ENCODE measurements at regions not wholly inside any gene's neighbourhood (a gene's known extent, or its start where the extent isn't known, plus 50 kb on each side); places are given as distances from the start of the nearest gene placed in this dataset.

DNA sequence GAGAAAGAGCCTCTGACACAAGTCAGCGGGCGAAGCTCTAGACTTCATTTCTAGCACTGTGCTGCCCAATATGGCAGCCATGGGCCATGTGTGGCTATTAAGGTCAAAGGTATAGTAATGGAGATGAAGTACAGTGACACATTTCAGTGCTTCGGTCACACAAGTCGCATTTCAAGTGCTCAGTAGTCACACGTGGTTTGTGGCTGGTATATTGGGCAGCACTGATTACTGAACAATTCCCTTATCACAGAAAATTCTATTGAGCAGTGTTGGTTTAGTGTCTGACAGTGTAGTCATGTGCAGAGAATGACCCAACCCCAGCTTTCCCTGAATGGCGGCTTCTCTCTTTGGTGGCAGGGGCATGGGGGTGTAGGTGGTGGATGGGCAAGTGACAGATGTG lies 84.9 kb upstream of the SDK2 start:
- TF ChIP-seq, protein P1, sequence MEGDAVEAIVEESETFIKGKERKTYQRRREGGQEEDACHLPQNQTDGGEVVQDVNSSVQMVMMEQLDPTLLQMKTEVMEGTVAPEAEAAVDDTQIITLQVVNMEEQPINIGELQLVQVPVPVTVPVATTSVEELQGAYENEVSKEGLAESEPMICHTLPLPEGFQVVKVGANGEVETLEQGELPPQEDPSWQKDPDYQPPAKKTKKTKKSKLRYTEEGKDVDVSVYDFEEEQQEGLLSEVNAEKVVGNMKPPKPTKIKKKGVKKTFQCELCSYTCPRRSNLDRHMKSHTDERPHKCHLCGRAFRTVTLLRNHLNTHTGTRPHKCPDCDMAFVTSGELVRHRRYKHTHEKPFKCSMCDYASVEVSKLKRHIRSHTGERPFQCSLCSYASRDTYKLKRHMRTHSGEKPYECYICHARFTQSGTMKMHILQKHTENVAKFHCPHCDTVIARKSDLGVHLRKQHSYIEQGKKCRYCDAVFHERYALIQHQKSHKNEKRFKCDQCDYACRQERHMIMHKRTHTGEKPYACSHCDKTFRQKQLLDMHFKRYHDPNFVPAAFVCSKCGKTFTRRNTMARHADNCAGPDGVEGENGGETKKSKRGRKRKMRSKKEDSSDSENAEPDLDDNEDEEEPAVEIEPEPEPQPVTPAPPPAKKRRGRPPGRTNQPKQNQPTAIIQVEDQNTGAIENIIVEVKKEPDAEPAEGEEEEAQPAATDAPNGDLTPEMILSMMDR (IDR thresholded peaks at IDR 0.05; ENCODE audit: low read depth, low read length), result no peak

DNA sequence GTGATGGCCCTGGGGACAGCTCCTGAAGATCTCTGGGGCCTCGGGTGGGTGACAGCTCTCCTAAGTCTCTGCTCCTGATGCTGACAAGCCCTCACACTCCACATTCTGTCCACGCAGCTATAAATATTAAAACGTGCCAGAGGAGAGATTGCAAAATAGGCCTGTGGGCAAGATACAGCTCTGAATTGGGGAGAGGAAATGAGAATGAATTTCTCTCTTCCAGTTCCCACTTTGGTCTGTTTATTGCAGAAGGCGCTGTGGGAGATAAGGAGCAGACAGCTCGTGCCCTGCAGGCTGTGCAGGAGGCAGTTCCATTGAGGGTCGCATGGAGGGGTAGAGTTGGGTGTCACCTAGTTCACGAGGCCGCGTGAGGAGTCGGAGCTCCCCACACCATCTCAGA lies 87.5 kb upstream of the SDK2 start:
- no peak for DNase-seq (ENCODE audit: extremely low read depth, low read depth)
- TF ChIP-seq, protein P1 (IDR thresholded peaks at IDR 0.05; ENCODE audit: low read depth, low read length), result no peak

More for the DNA sequence above, 84.9 kb upstream of the SDK2 start:
- no peak for DNase-seq (ENCODE audit: extremely low read depth, low read depth)

DNA sequence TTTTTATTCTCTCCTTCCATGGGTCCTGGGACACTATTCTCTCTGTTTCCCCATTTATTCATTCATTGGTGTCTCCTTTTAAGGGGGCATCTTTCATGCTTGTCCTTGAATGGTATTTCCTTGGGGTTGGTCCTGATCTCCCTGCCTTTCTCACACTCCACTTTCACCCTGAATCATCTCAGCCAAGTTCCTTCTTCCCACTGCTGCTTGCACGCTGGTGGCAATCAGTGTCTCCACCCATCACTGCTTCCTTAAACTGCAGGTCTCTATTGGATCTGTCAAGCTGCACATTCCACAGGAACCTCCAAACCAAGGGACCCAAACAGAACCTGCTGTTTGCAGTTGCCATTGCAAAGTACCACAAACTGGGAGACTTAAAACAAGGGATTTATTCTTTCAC lies 89.3 kb upstream of the SDK2 start:
- TF ChIP-seq, protein P1 (IDR thresholded peaks at IDR 0.05; ENCODE audit: low read depth, low read length), result no peak
- DNase-seq (ENCODE audit: extremely low read depth, low read depth), result no peak

DNA sequence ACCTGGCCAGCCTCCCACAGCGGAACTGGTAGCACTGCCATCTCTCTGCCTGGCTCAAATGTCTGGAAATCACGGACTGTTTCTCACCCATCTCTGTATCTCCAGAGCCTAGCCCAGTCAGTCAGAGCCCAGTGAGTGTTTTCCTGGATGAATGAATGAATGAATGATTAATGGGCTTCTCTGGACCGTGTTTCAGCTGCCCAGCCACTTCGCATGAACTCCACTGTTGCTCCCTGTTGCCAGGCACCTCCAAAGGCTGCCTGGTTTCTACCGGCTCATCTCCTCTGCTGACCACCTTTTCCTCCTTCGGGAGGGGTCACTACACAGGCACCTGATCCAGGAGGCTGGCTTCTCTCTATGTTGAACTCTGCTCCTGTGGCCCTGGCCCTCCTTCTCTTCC lies 91.0 kb upstream of the SDK2 start:
- DNase-seq (ENCODE audit: extremely low read depth, low read depth), result no peak
- TF ChIP-seq, protein P1 (IDR thresholded peaks at IDR 0.05; ENCODE audit: low read depth, low read length), result no peak

DNA sequence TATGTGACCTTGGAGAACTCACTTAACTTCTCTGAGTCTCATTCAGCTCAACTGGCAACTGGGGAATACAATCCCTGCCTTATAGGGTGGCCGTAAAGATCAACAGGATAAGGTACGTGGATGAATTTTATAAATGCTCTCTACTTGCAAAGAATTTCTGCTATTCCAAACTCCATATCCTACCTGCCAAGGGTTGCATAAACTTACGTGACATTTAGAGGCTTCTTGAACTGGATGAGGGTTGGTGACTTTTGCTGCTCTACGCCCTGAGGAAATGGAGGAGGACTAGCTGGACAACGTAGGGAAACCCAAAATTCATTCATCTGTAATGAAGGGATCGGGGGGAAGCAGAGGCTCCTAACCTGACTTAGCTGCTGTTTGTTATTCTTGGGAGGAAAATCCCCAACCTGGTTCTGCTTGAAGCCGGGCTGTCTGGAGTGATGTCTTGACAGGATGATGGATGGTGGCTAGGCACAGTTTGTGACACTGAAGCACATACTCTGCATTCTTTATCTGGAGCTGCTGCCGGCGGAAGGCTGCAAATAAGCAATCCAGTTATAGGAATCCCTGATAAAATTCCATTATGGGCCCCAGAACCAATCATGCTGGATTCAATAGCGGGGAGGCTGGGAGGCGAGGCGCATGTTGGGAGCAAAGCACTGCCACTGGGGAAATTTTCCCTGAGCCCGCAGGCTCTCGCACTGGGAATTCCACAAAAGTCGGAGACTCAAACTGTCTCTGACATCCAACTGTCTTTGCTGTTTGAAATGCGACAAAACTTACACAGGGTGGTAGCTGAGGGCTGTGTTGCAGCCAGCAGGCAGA lies 94.7 kb upstream of the SDK2 start:
- DNase-seq (ENCODE audit: extremely low read depth, low read depth), result no peak
- TF ChIP-seq, protein P1 (IDR thresholded peaks at IDR 0.05; ENCODE audit: low read depth, low read length), result no peak

DNA sequence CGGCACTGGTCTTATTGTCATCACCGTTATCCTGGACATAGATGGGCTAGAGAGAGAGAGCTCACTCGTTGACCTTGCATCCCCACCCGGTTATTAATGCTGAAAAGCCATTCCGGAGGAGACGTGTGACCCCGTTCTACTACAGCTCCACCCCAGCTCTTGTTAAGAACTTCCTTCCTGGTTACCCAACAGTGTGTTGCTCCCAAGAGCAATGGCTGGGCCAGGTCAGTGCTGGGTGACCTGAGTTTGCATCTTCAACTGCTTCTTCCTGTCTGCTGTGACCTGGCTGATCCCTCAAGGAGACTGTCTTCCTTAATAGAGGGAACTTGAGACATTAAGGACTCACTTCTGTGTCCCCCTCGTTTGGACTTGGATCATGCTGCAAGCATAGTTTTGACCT lies 96.1 kb upstream of the SDK2 start:
- no peak for DNase-seq (ENCODE audit: extremely low read depth, low read depth)
- TF ChIP-seq, protein P1 (IDR thresholded peaks at IDR 0.05; ENCODE audit: low read depth, low read length), result no peak

DNA sequence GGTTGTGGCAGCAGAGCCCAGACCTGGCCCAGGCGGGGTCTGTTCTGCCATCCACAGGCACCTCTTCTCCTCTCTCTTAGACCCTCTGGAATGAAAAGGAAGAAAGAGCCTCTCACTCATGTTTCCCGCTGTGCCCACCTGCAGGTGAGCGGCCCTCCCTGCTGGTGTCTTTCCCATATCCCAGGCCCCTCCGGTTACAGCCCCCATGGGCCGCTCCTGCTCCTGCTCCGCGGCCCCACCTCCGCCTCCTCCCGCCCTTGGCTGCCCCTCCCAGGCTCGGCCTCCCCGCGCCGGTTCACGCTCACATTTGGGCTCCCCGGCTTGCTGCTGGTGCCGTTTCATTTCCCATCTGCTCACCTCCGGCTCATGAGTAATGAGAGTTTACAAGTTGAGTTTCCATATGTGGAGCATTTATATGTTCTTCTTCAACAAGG lies 98.7 kb upstream of the SDK2 start:
- no peak for DNase-seq (ENCODE audit: extremely low read depth, low read depth)
- TF ChIP-seq, protein P1 (IDR thresholded peaks at IDR 0.05; ENCODE audit: low read depth, low read length), result no peak
